Common myeloid progenitor, CD34-positive (primary cell): ENCODE measurements at regions not wholly inside any gene's neighbourhood (a gene's known extent, or its start where the extent isn't known, plus 50 kb on each side); places are given as distances from the start of the nearest gene placed in this dataset.
"Not testable (repeated sequence)": the region's sequence is repeated elsewhere in the genome, so short reads cannot be mapped to it uniquely, and the experiment has no call there.

ENCODE experiments used
- CTCF ChIA-PET: fragments of 350-600 bp; sonication (Branson Sonifier 250); formaldehyde crosslinking; loops from one replicate; lab custom pipeline; 2021; ENCODE audit warnings: antibody characterized with exemption; lab: Charles Lee
- POLR2A ChIA-PET: fragments of 350-600 bp; sonication (Branson Sonifier 250); formaldehyde crosslinking; loops from one replicate; lab custom pipeline; 2021; ENCODE audit warnings: antibody characterized with exemption; lab: Charles Lee
- DNase-seq, 3 donors: peaks; one replicate each; pipeline versions ENCODE4 v3.0.0 to v3.0.0-alpha.2; 2013
- H3K27ac ChIP-seq, 2 experiments: 1 replicate in 1 of 2; 2 replicates in 1 of 2; pipeline ENCODE4 v1.7.0; 2013; ENCODE audit warnings: inconsistent platforms in 2 of 2, low read length in 2 of 2, mild to moderate bottlenecking in 2 of 2, low read depth in 1 of 2, moderate library complexity in 1 of 2; ENCODE audit not compliant: severe bottlenecking in 2 of 2, insufficient read depth in 1 of 2, poor library complexity in 1 of 2
- H3K27me3 ChIP-seq, 5 experiments: replicated peaks in 2 of 5; 1 replicate in 3 of 5; 2 replicates in 2 of 5; pipeline versions ENCODE4 v1.6.1 to v1.7.0; 2013; ENCODE audit warnings: low read length in 4 of 5, mild to moderate bottlenecking in 2 of 5, moderate library complexity in 2 of 5, inconsistent platforms in 1 of 5; ENCODE audit not compliant: insufficient read depth in 5 of 5, control insufficient read depth in 4 of 5
- H3K36me3 ChIP-seq, 4 experiments: 1 replicate in 2 of 4; 2 replicates in 2 of 4; pipeline versions ENCODE4 v1.6.1 to v1.7.0; 2013; ENCODE audit warnings: low read length in 3 of 4, control low read depth in 1 of 4, mild to moderate bottlenecking in 1 of 4; ENCODE audit not compliant: control insufficient read depth in 4 of 4, insufficient read depth in 4 of 4
- H3K4me1 ChIP-seq, 4 experiments: 1 replicate in 3 of 4; 2 replicates in 1 of 4; pipeline versions ENCODE4 v1.6.1 to v1.7.1; 2013; ENCODE audit warnings: low read length in 3 of 4, mild to moderate bottlenecking in 3 of 4, control low read depth in 1 of 4, inconsistent platforms in 1 of 4, moderate library complexity in 1 of 4; ENCODE audit not compliant: control insufficient read depth in 4 of 4, insufficient read depth in 4 of 4; ENCODE audit errors: control extremely low read depth in 1 of 4
- H3K4me3 ChIP-seq, 7 experiments: 1 replicate in 4 of 7; 2 replicates in 3 of 7; pipeline versions ENCODE4 v1.5.1 to v1.7.0; 2013; ENCODE audit warnings: mild to moderate bottlenecking in 7 of 7, low read length in 6 of 7, moderate library complexity in 6 of 7, inconsistent platforms in 2 of 7, low read depth in 2 of 7, control low read depth in 1 of 7; ENCODE audit not compliant: insufficient read depth in 4 of 7, control insufficient read depth in 1 of 7; ENCODE audit errors: extremely low read depth in 1 of 7
- H3K9me3 ChIP-seq, 5 experiments: 1 replicate in 4 of 5; 2 replicates in 1 of 5; pipeline versions ENCODE4 v1.6.1 to v1.7.1; 2013; ENCODE audit warnings: low read length in 4 of 5, mild to moderate bottlenecking in 2 of 5, inconsistent platforms in 1 of 5, low read depth in 1 of 5, moderate library complexity in 1 of 5; ENCODE audit not compliant: control insufficient read depth in 4 of 5, insufficient read depth in 2 of 5; ENCODE audit errors: control extremely low read depth in 1 of 5
- WGBS: methylation state at CpG from one replicate; pipeline ENCODE4 v1.1.5; 2013; ENCODE audit not compliant: insufficient coverage; 5-methylcytosine and 5-hydroxymethylcytosine counted together

DNA sequence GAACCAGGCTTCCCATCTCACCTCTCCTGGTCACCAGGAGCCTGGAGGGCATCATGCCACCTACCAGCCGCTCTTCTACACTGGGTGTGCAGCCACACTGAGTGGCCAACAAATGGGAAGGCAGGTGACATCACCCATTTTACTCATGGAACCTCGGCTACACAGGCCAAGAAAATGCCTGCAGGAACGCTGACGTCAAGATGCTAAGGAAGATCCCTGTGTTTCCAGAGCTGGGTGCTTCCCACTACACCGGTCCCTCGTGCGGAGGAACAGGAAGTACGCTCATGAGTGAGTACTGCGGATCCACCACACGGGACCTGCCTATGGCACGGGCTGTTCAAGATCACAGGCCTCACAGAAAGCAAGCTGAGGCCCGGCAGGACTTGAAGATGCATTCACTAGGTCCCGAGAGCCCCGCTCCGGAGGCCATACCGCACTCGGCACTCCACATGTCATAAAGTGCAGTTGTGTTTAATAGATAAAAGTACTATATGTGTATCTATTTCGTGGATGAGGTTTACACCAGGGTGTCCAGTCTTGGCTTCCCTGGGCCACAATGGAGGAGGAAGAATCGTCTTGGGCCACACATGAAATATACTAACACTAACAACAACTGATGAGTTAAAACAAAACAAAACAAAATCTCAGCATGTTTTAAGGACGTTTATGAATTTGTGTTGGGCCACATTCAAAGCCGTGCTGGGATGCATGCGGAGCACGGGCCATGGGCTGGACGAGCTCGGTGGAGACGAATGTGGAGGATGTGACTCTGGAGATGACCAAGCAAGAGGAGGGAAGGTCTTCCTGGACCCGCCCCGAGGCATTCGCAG, 257.9 kb downstream of the THBS2 start:
- Histone ChIP-seq H3K27me3 (no peaks in the 10 kb centered on the region), H3K9me3 (no peaks in the 10 kb centered on the region), H3K27ac (no peak overlapping the region), H3K4me3 (no peak overlapping the region), H3K4me1 (no peaks in the 10 kb centered on the region), H3K36me3 (no peaks in the 10 kb centered on the region)
- POLR2A ChIA-PET: no interaction called here
- 92% methylated on average over 22 of the region's 29 CpGs for WGBS
- CTCF ChIA-PET: no interaction called here
- no peak for DNase-seq

DNA sequence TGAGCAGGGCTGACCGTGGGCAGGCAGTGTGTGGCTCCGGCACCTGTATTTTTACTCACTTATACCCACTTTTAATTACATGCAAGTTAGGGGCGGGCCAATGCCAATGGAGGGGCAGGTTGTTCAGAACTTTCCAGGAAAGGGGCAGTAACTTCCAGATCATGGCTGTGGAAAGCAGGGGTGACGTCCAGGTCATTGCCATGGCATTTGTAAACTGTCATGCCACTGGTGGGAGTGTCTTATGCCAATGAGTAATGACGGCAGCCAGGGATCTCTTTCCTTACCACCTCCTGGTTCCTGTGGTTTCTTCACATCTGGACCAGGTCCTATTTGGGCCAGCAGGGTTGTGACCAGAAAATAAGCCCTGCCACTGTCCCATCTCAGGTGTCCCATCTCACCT, 258.7 kb downstream of the THBS2 start:
- H3K36me3 ChIP-seq: no peaks in the 10 kb centered on the region
- H3K9me3 ChIP-seq: no peaks in the 10 kb centered on the region
- no peak for DNase-seq
- H3K27me3 ChIP-seq: no peaks in the 10 kb centered on the region
- WGBS: 94% methylated on average over 2 of the region's 5 CpGs
- H3K27ac ChIP-seq: no peak overlapping the region
- no peak overlapping the region for H3K4me3 ChIP-seq
- no peaks in the 10 kb centered on the region for H3K4me1 ChIP-seq
- POLR2A ChIA-PET: no interaction called here
- CTCF ChIA-PET: no interaction called here

DNA sequence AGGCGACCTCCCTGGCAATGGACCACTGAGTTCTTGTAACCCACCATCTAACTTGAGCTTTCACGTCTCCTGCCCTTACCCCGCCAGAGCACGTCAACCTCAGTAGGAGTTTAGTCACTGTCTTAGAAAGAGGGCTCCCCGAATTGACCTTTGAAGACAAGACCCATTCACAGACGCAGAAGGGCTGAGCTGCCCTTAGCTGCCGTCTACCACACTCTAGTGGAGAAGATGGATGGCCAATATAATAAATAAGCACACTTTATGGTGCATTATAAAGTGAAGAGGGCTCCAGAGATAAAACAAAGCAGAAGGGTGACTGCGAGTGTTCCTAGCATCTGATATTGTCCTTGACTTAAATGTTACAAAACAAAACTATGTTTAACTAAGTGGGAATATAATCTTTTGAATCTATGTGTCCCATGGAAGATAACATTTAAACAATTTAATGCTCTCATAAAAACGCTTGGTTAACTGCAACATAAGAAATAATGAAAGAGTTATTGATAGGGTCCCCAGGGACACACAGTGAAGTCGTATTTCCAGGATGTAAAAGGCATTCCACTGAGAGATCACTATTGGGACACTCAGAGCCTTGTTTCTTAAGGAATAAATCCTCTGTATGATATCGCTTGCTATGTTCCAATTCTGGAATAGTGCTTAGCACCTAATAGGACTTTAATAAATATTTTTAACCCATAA, 261.1 kb downstream of the THBS2 start:
- ChIA-PET CTCF (no interaction called here), POLR2A (no interaction called here)
- H3K4me1 ChIP-seq: no peaks in the 10 kb centered on the region
- no peaks in the 10 kb centered on the region for H3K27me3 ChIP-seq
- no peaks in the 10 kb centered on the region for H3K36me3 ChIP-seq
- 88% methylated on average over 8 of the region's 11 CpGs for WGBS
- no peak overlapping the region for H3K27ac ChIP-seq
- DNase-seq: no peak
- no peak overlapping the region for H3K4me3 ChIP-seq
- H3K9me3 ChIP-seq: no peaks in the 10 kb centered on the region

DNA sequence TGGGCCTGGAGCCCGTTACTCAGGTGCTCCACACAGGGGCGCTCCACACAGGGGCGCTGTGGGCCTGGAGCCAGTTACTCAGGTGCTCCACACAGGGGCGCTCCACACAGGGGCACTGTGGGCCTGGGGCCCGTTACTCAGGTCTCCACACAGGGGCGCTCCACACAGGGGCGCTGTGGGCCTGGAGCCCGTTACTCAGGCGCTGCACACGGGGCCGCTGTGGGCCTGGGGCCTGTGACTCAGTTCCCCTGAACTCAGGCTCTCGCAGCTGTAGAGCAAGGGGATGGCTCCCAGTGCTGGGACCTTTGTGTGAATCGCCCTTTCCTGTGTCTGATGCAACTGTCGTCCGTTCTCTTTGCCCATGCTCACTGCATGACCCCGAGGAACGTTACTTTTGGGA, 262.0 kb downstream of the THBS2 start:
- H3K36me3 ChIP-seq, POLR2A ChIA-PET, H3K27ac ChIP-seq, DNase-seq, H3K9me3 ChIP-seq, H3K4me3 ChIP-seq, H3K27me3 ChIP-seq, CTCF ChIA-PET, H3K4me1 ChIP-seq: not testable (repeated sequence)
- 94% methylated on average over 9 of the region's 17 CpGs for WGBS

DNA sequence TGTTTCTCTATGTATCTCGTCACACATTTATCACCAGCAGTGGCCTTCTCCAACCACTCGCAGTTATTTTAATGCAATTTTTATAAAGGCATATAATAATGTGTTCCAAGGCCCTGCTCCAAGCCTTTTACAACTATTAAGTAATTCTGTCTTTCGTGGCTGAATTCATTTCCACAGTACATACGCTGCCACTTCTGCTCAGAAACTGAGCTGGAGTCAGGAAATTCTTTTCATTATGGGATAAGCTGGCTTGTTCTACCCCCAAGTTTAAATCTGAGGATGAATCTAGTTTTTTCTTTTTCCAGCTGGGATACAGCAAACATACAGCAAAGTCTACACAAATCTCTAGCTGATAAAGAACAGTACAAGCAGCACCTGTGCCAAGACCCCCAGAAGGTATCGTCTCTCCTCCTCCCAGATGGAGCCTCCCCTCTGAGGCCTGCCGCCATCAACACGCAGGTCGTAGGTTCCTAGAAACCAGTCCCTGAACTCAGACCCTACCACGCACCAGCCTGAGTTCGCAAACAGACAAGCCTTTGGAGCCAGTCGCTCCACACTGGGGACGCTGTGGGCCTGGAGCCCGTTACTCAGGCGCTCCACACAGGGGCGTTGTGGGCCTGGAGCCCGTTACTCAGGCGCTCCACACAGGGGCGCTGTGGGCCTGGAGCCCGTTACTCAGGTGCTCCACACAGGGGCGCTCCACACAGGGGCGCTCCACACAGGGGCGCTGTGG, 263.5 kb downstream of the THBS2 start:
- no peaks in the 10 kb centered on the region for H3K4me1 ChIP-seq
- H3K9me3 ChIP-seq: no peaks in the 10 kb centered on the region
- no peaks in the 10 kb centered on the region for H3K36me3 ChIP-seq
- H3K27ac ChIP-seq: no peak overlapping the region
- POLR2A ChIA-PET: no interaction called here
- CTCF ChIA-PET: no interaction called here
- 100% methylated on average over 5 of the region's 22 CpGs for WGBS
- no peaks in the 10 kb centered on the region for H3K27me3 ChIP-seq
- H3K4me3 ChIP-seq: no peak overlapping the region
- no peak for DNase-seq

DNA sequence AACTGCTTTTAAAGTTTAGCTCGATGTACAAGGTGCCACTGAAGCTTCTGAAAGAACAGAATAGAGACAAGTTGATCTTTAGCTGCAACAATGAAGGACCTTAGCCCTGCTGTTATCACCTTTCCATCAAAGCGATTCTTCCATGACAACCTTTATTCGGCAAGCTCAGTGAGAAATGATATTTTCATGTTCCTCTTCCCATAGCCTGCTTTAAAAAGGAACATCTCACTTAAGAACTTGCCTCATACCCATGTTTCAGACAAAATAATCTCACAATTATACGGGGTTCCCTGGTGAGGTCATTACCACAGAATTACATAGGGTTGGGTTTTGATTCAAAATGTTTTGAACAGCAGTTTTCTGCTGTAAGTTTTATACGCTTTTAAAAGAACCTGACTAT, 264.2 kb downstream of the THBS2 start:
- DNase-seq: no peak
- no peaks in the 10 kb centered on the region for H3K4me1 ChIP-seq
- H3K9me3 ChIP-seq: no peaks in the 10 kb centered on the region
- no peaks in the 10 kb centered on the region for H3K36me3 ChIP-seq
- H3K27ac ChIP-seq: no peak overlapping the region
- WGBS: 66% methylated on average over 4 of the region's 5 CpGs
- no peak overlapping the region for H3K4me3 ChIP-seq
- CTCF ChIA-PET: no interaction called here
- no peaks in the 10 kb centered on the region for H3K27me3 ChIP-seq
- POLR2A ChIA-PET: no interaction called here

DNA sequence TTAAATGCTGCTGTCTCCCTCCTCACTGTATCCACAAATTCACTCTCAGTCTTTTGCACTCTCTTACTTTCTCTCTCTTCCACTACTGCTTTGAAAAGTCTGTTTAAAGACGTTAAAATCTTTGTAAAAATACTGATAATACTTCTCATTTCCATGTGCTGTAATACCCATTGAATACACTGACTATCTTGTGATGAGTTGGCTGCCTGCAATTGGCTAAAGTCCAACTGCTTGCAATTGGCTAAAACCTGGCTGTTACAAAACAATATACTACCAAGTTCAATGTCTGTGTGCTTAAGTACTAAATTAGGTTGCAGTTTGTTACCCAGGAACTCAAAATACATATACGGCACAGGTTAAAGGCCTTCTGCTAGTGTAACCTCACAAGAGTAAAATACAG, 264.8 kb downstream of the THBS2 start:
- peaks cover 0 to 2% (median 0%) of the 10 kb centered on the region in 5 experiments for H3K27me3 ChIP-seq
- no peaks in the 10 kb centered on the region for H3K9me3 ChIP-seq
- H3K4me3 ChIP-seq: no peak overlapping the region
- H3K27ac ChIP-seq: no peak overlapping the region
- no peaks in the 10 kb centered on the region for H3K36me3 ChIP-seq
- ChIA-PET CTCF (no interaction called here), POLR2A (no interaction called here)
- no peak for DNase-seq
- WGBS: no CpG with 5 or more reads among the region's 2 CpGs
- no peaks in the 10 kb centered on the region for H3K4me1 ChIP-seq
